ENCODE measurements at regions not wholly inside any gene's neighbourhood (a gene's known extent, or its start where the extent isn't known, plus 50 kb on each side); places are given as distances from the start of the nearest gene placed in this dataset.

- TF ChIP-seq CTCF (IDR thresholded peaks at IDR 0.05) = no peak
- no peak for TF ChIP-seq POLR2A (IDR thresholded peaks at IDR 0.05)
Observed at GRCh38 chr1:222182641-222183040, 365.3 kb downstream of the HHIPL2 start.
